Neural cell (in vitro differentiated cells): ENCODE measurements at regions not wholly inside any gene's neighbourhood (a gene's known extent, or its start where the extent isn't known, plus 50 kb on each side); places are given as distances from the start of the nearest gene placed in this dataset.

ENCODE experiments used
- H2AFZ ChIP-seq: fragments of 200-600, 300-800 bp; sonication (generic), shearing (Covaris generic); 2 replicates; pipeline ENCODE4 v1.6.0; 2014; ENCODE audit warnings: low read depth, mild to moderate bottlenecking, antibody characterized with exemption, low read length, moderate library complexity
- H3F3A ChIP-seq: fragments of 200-600 bp; shearing (Covaris generic); 2 replicates; pipeline ENCODE4 v1.6.1; 2016; ENCODE audit warnings: mild to moderate bottlenecking, moderate library complexity, mixed read lengths, antibody characterized with exemption, low read length; ENCODE audit not compliant: insufficient read depth, poor library complexity, severe bottlenecking
- H3K27ac ChIP-seq: fragments of 200-600, 300-800 bp; sonication (generic), shearing (Covaris generic); 2 replicates; pipeline ENCODE4 v1.5.1; 2014; ENCODE audit warnings: mild to moderate bottlenecking, low read length, moderate library complexity
- H3K27me3 ChIP-seq: fragments of 300-800, 200-600 bp; sonication (generic), shearing (Covaris generic); 2 replicates; pipeline ENCODE4 v1.6.0; 2014; ENCODE audit warnings: mild to moderate bottlenecking, low read depth, low read length, moderate library complexity; ENCODE audit not compliant: insufficient read depth
- H3K36me3 ChIP-seq: fragments of 300-800, 200-600 bp; sonication (generic), shearing (Covaris generic); 2 replicates; pipeline ENCODE4 v1.5.1; 2014; ENCODE audit warnings: mild to moderate bottlenecking, antibody characterized with exemption, low read length, moderate library complexity; ENCODE audit not compliant: insufficient read depth
- H3K4me2 ChIP-seq: fragments of 300-800, 200-600 bp; sonication (generic), shearing (Covaris generic); 2 replicates; pipeline ENCODE4 v1.6.0; 2014; ENCODE audit warnings: mild to moderate bottlenecking, low read length
- H3K4me3 ChIP-seq: fragments of 300-800, 200-600 bp; sonication (generic), shearing (Covaris generic); 2 replicates; pipeline ENCODE4 v1.5.1; 2014; ENCODE audit warnings: mild to moderate bottlenecking, low read length, moderate library complexity
- H3K79me2 ChIP-seq: fragments of 200-600 bp; shearing (Covaris generic); replicated peaks from 2 replicates; pipeline ENCODE4 v1.6.0; 2014; ENCODE audit warnings: mild to moderate bottlenecking, low read length, moderate library complexity; ENCODE audit not compliant: insufficient read depth
- H3K9ac ChIP-seq: fragments of 300-800, 200-600 bp; sonication (generic), shearing (Covaris generic); 2 replicates; pipeline ENCODE4 v1.6.1; 2016; ENCODE audit warnings: mild to moderate bottlenecking, low read length, mixed read lengths
- H3K9me2 ChIP-seq: fragments of 200-600 bp; shearing (Covaris generic); 2 replicates; pipeline ENCODE4 v1.6.1; 2016; ENCODE audit warnings: mild to moderate bottlenecking, low read length, mixed read lengths; ENCODE audit not compliant: insufficient read depth
- H3K9me3 ChIP-seq: fragments of 200-600, 300-800 bp; sonication (generic), shearing (Covaris generic); 2 replicates; pipeline ENCODE4 v1.6.1; 2016; ENCODE audit warnings: mild to moderate bottlenecking, mixed run types, low read length, moderate library complexity, mixed read lengths
- H4K20me1 ChIP-seq: fragments of 200-600 bp; shearing (Covaris generic); 2 replicates; pipeline ENCODE4 v1.6.1; 2016; ENCODE audit warnings: mild to moderate bottlenecking, mixed run types; ENCODE audit not compliant: insufficient read depth
- EP300 ChIP-seq: fragments of 450-650 bp; conservative IDR thresholded peaks from 2 replicates; pipeline ENCODE4 v1.6.1; 2014; ENCODE audit warnings: antibody characterized with exemption, mild to moderate bottlenecking, moderate library complexity; ENCODE audit not compliant: poor library complexity, severe bottlenecking
- EZH2 ChIP-seq: fragments of 200-600, 300-800 bp; shearing (Covaris generic), sonication (generic); IDR thresholded peaks from 2 replicates; pipeline ENCODE4 v1.6.1; 2014; ENCODE audit warnings: antibody characterized with exemption, low read length, borderline replicate concordance, mild to moderate bottlenecking; ENCODE audit not compliant: insufficient read depth, poor library complexity, severe bottlenecking
- MXI1 ChIP-seq: fragments of 450-650 bp; conservative IDR thresholded peaks from 2 replicates; pipeline ENCODE4 v1.6.1; 2014; ENCODE audit warnings: antibody characterized with exemption, mild to moderate bottlenecking; ENCODE audit not compliant: poor library complexity, severe bottlenecking
- POLR2AphosphoS5 ChIP-seq: IDR thresholded peaks from 2 replicates; pipeline ENCODE4 v1.6.1; 2012
- RAD21 ChIP-seq: fragments of 450-650 bp; conservative IDR thresholded peaks from 2 replicates; pipeline ENCODE4 v1.6.1; 2014; ENCODE audit warnings: antibody characterized with exemption, mild to moderate bottlenecking, moderate library complexity
- REST ChIP-seq: IDR thresholded peaks from 2 replicates; pipeline ENCODE4 v1.6.1; 2012; ENCODE audit warnings: borderline replicate concordance
- SMC3 ChIP-seq: fragments of 450-650 bp; conservative IDR thresholded peaks from 2 replicates; pipeline ENCODE4 v1.6.1; 2014; ENCODE audit warnings: antibody characterized with exemption, mild to moderate bottlenecking, moderate library complexity; ENCODE audit not compliant: poor library complexity
- TAF1 ChIP-seq: IDR thresholded peaks from 2 replicates; pipeline ENCODE4 v1.6.1; 2012; ENCODE audit warnings: low read depth
- TF ChIP-seq, protein P1 (sequence below): fragments of 450-650 bp; IDR thresholded peaks from 2 replicates; pipeline ENCODE4 v1.5.1; 2014; ENCODE audit warnings: antibody characterized with exemption, mild to moderate bottlenecking, moderate library complexity; ENCODE audit not compliant: poor library complexity, severe bottlenecking

- Histone ChIP-seq H3K79me2 (no peaks in the 10 kb centered on the region), H3K4me2 (no peak overlapping the region), H3K4me3 (no peak overlapping the region), H3K36me3 (no peaks in the 10 kb centered on the region), H2AFZ (no peak overlapping the region), H3K27me3 (no peaks in the 10 kb centered on the region), H3K9me2 (no peaks in the 10 kb centered on the region), H3K9me3 (no peaks in the 10 kb centered on the region), H3K27ac (no peak overlapping the region), H3K9ac (no peak overlapping the region), H4K20me1 (no peaks in the 10 kb centered on the region), H3F3A (no peaks in the 10 kb centered on the region)
- TF ChIP-seq EP300 (no peak), SMC3 (no peak), POLR2AphosphoS5 (no peak), EZH2 (no peak), RAD21 (no peak), TAF1 (no peak), MXI1 (no peak), REST (no peak)
- TF ChIP-seq, protein P1, sequence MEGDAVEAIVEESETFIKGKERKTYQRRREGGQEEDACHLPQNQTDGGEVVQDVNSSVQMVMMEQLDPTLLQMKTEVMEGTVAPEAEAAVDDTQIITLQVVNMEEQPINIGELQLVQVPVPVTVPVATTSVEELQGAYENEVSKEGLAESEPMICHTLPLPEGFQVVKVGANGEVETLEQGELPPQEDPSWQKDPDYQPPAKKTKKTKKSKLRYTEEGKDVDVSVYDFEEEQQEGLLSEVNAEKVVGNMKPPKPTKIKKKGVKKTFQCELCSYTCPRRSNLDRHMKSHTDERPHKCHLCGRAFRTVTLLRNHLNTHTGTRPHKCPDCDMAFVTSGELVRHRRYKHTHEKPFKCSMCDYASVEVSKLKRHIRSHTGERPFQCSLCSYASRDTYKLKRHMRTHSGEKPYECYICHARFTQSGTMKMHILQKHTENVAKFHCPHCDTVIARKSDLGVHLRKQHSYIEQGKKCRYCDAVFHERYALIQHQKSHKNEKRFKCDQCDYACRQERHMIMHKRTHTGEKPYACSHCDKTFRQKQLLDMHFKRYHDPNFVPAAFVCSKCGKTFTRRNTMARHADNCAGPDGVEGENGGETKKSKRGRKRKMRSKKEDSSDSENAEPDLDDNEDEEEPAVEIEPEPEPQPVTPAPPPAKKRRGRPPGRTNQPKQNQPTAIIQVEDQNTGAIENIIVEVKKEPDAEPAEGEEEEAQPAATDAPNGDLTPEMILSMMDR = no peak
Observed at GRCh38 chr18:61738488-61738887, 154.3 kb downstream of the RNF152 start.

- Histone ChIP-seq H3K27ac (no peak overlapping the region), H3K9ac (no peak overlapping the region), H3K9me3 (no peaks in the 10 kb centered on the region), H3K4me2 (no peak overlapping the region), H2AFZ (no peak overlapping the region), H3F3A (no peaks in the 10 kb centered on the region), H3K27me3 (no peaks in the 10 kb centered on the region), H3K36me3 (no peaks in the 10 kb centered on the region), H3K79me2 (no peaks in the 10 kb centered on the region), H3K4me3 (no peak overlapping the region), H3K9me2 (no peaks in the 10 kb centered on the region), H4K20me1 (no peaks in the 10 kb centered on the region)
- TF ChIP-seq EZH2 = no peak
- no peak for TF ChIP-seq RAD21
- no peak for TF ChIP-seq REST
- TF ChIP-seq SMC3 = no peak
- no peak for TF ChIP-seq MXI1
- no peak for TF ChIP-seq EP300
- TF ChIP-seq, protein P1 = no peak
- no peak for TF ChIP-seq POLR2AphosphoS5
- TF ChIP-seq TAF1 = no peak
Observed at GRCh38 chr18:61738042-61738441, 154.8 kb downstream of the RNF152 start.
